ENCODE measurements at regions not wholly inside any gene's neighbourhood (a gene's known extent, or its start where the extent isn't known, plus 50 kb on each side); places are given as distances from the start of the nearest gene placed in this dataset.

DNA sequence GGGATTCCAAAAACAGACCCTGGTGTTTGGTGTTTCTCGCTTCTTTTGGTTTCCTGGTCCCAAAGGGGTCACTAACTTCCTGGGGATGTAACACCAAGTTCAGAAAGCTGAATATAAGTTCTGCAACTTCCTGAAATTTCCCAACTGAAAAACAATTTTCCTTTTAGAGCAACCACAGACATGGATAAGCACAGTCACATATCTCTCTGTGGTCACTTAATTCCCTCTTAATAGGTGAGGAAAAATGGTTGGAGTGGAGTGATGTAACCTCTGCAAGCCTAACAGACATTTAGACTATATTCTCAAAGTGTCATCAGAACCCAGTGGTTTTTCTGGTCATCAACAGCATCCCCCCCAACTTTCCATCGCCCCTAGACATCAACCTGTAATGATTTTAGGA lies 135.3 kb downstream of the PRELID2 start:
- H3K4me3 ChIP-seq (ENCODE audit: low read depth in 2 of 2, low read length in 2 of 2) = no peak overlapping the region
- DNase-seq (ENCODE audit: low read depth, low spot score) (no peak), ATAC-seq (no peak)
- intact Hi-C loops (cut with micrococcal nuclease; ENCODE audit: unreplicated experiment) = loop anchor here (5.0 kb wide), 1 partner anchor 347 kb away; no protein-coding TSS in a partner anchor
- ChIA-PET POLR2A (no interaction called here), CTCF (no interaction called here)
- TF ChIP-seq SIN3A (IDR thresholded peaks at IDR 0.05; ENCODE audit: borderline replicate concordance, insufficient read depth, low read depth, low read length) = no peak
- TF ChIP-seq POLR2AphosphoS5 (IDR thresholded peaks at IDR 0.05; ENCODE audit: low read depth, low read length) = no peak
- no peak for TF ChIP-seq TCF7L2 (IDR thresholded peaks at IDR 0.05; ENCODE audit: low read depth, low read length)
- no peaks in the 10 kb centered on the region for H3K4me1 ChIP-seq (ENCODE audit: control insufficient read depth, insufficient read depth, low read length)
- H3K36me3 ChIP-seq (ENCODE audit: control insufficient read depth, insufficient read depth, low read length) = no peaks in the 10 kb centered on the region
- no peak overlapping the region for H3K27ac ChIP-seq (ENCODE audit: low read length)
- H3K9me3 ChIP-seq (ENCODE audit: control insufficient read depth, insufficient read depth, low read depth, low read length) = no peaks in the 10 kb centered on the region
- in situ Hi-C loops (cut with HindIII; ENCODE audit: low pct_unique_long_range_greater_than_20kb, low sequenced_read_pairs) = no loop called here
- no TSS peak for BruUV-seq (replicated peaks)
- no peaks in the 10 kb centered on the region for H3K27me3 ChIP-seq (ENCODE audit: control insufficient read depth, insufficient read depth, low read length)

DNA sequence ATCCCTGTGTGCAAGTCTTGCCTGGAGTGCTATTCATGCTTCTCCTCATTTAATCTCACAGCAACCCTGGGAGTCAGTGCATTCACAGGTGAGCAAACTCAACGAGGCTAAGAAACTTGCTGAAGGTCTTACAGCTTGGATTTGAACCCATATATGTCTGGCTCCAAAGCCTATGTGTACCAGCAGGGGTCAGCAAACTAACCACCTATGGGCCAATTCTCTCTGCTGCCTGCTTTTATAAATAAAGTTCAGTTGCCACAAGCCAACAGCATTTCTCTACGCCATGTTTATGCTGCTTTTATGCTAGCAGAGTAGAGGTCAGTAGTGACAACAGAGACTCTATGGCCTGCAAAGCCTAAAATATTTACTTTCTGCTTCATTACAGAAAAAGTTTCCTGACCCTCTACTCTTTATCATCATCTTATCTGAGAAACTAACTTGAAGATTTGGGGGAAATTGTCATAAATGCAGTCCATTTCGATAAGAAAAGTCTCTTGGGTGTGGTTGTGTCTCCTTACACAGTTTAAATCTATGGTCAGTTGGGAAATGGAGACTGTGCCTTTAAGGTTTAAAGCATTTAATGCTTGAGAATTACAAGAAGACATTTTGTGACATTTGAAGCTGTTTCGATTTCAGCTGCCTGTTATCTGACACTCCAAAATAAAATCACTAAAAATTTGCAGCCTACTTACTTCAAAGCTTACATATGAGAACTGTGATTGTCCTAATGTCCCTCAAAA lies 137.7 kb downstream of the PRELID2 start:
- peak; percentile 71 for ATAC-seq
- BruUV-seq (replicated peaks) = no TSS peak
- Histone ChIP-seq H3K27me3 (ENCODE audit: control insufficient read depth, insufficient read depth, low read length) (no peaks in the 10 kb centered on the region), H3K4me3 (ENCODE audit: low read depth in 2 of 2, low read length in 2 of 2) (no peak overlapping the region), H3K9me3 (ENCODE audit: control insufficient read depth, insufficient read depth, low read depth, low read length) (no peaks in the 10 kb centered on the region), H3K4me1 (ENCODE audit: control insufficient read depth, insufficient read depth, low read length) (no peaks in the 10 kb centered on the region), H3K27ac (ENCODE audit: low read length) (no peak overlapping the region), H3K36me3 (ENCODE audit: control insufficient read depth, insufficient read depth, low read length) (no peaks in the 10 kb centered on the region)
- in situ Hi-C loops (cut with HindIII; ENCODE audit: low pct_unique_long_range_greater_than_20kb, low sequenced_read_pairs) = no loop called here
- intact Hi-C loops (cut with micrococcal nuclease; ENCODE audit: unreplicated experiment) = loop anchor here (5.0 kb wide), 1 partner anchor 350 kb away; no protein-coding TSS in a partner anchor
- POLR2A ChIA-PET = no interaction called here
- CTCF ChIA-PET = interaction anchor here (0.6 kb wide), 1 partner anchor 318 kb away, joined by 3 read pairs; no protein-coding TSS in a partner anchor
- peak; percentile 30 for DNase-seq (ENCODE audit: low read depth, low spot score)
- TF ChIP-seq SIN3A (IDR thresholded peaks at IDR 0.05; ENCODE audit: borderline replicate concordance, insufficient read depth, low read depth, low read length) (no peak), CTCF (IDR thresholded peaks at IDR 0.05) (peak; percentile 74)

- H3K36me3 ChIP-seq (ENCODE audit: control insufficient read depth, insufficient read depth, low read length) = no peaks in the 10 kb centered on the region
- H3K27ac ChIP-seq (ENCODE audit: low read length) = no peak overlapping the region
- no peaks in the 10 kb centered on the region for H3K4me1 ChIP-seq (ENCODE audit: control insufficient read depth, insufficient read depth, low read length)
- H3K27me3 ChIP-seq (ENCODE audit: control insufficient read depth, insufficient read depth, low read length) = no peaks in the 10 kb centered on the region
- in situ Hi-C loops (cut with HindIII; ENCODE audit: low pct_unique_long_range_greater_than_20kb, low sequenced_read_pairs) (no loop called here), intact Hi-C loops (cut with micrococcal nuclease; ENCODE audit: unreplicated experiment) (no loop called here)
- ChIA-PET POLR2A (interaction anchor here (0.8 kb wide), 1 partner anchor 343 kb away, joined by 13 read pairs; no protein-coding TSS in a partner anchor), CTCF (no interaction called here)
- TF ChIP-seq POLR2AphosphoS5 (IDR thresholded peaks at IDR 0.05; ENCODE audit: low read depth, low read length) = no peak
- TF ChIP-seq SIN3A (IDR thresholded peaks at IDR 0.05; ENCODE audit: borderline replicate concordance, insufficient read depth, low read depth, low read length) = no peak
- TF ChIP-seq CTCF (IDR thresholded peaks at IDR 0.05) = no peak
- TF ChIP-seq TCF7L2 (IDR thresholded peaks at IDR 0.05; ENCODE audit: low read depth, low read length) = no peak
- TF ChIP-seq, protein P1, sequence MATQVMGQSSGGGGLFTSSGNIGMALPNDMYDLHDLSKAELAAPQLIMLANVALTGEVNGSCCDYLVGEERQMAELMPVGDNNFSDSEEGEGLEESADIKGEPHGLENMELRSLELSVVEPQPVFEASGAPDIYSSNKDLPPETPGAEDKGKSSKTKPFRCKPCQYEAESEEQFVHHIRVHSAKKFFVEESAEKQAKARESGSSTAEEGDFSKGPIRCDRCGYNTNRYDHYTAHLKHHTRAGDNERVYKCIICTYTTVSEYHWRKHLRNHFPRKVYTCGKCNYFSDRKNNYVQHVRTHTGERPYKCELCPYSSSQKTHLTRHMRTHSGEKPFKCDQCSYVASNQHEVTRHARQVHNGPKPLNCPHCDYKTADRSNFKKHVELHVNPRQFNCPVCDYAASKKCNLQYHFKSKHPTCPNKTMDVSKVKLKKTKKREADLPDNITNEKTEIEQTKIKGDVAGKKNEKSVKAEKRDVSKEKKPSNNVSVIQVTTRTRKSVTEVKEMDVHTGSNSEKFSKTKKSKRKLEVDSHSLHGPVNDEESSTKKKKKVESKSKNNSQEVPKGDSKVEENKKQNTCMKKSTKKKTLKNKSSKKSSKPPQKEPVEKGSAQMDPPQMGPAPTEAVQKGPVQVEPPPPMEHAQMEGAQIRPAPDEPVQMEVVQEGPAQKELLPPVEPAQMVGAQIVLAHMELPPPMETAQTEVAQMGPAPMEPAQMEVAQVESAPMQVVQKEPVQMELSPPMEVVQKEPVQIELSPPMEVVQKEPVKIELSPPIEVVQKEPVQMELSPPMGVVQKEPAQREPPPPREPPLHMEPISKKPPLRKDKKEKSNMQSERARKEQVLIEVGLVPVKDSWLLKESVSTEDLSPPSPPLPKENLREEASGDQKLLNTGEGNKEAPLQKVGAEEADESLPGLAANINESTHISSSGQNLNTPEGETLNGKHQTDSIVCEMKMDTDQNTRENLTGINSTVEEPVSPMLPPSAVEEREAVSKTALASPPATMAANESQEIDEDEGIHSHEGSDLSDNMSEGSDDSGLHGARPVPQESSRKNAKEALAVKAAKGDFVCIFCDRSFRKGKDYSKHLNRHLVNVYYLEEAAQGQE (IDR thresholded peaks at IDR 0.05; ENCODE audit: insufficient read depth in 1 of 2, low read depth in 2 of 2, low read length in 1 of 2) = no peak
- H3K9me3 ChIP-seq (ENCODE audit: control insufficient read depth, insufficient read depth, low read depth, low read length) = no peaks in the 10 kb centered on the region
- H3K4me3 ChIP-seq (ENCODE audit: low read depth in 2 of 2, low read length in 2 of 2) = no peak overlapping the region
- no peak for ATAC-seq
- no peak for DNase-seq (ENCODE audit: low read depth, low spot score)
- no TSS peak for BruUV-seq (replicated peaks)
Observed at GRCh38 chr5:145689235-145689634, 145.9 kb downstream of the PRELID2 start.
